ENCODE measurements at regions not wholly inside any gene's neighbourhood (a gene's known extent, or its start where the extent isn't known, plus 50 kb on each side); places are given as distances from the start of the nearest gene placed in this dataset.

- no peak for TF ChIP-seq ZNF423 (CRISPR knock-in tag; IDR thresholded peaks at IDR 0.05)
- TF ChIP-seq FOXK1 (CRISPR knock-in tag; IDR thresholded peaks at IDR 0.05) = no peak
- no peak for TF ChIP-seq SMAD3 (CRISPR knock-in tag; IDR thresholded peaks at IDR 0.05; ENCODE audit: borderline replicate concordance)
- TF ChIP-seq SMAD4 (CRISPR knock-in tag; IDR thresholded peaks at IDR 0.05) = no peak
- no peak for TF ChIP-seq ATF6 (CRISPR knock-in tag; IDR thresholded peaks at IDR 0.05)
- no peak for TF ChIP-seq ARID4B (CRISPR knock-in tag; IDR thresholded peaks at IDR 0.05; ENCODE audit: borderline replicate concordance)
- no peak for TF ChIP-seq PREB (CRISPR knock-in tag; IDR thresholded peaks at IDR 0.05; ENCODE audit: borderline replicate concordance)
- no peak for TF ChIP-seq ZNF138 (CRISPR knock-in tag; conservative IDR thresholded peaks at IDR 0.05)
- TF ChIP-seq GABPB1 (CRISPR knock-in tag; IDR thresholded peaks at IDR 0.05) = no peak
- no peak for TF ChIP-seq NR2C2 (CRISPR knock-in tag; IDR thresholded peaks at IDR 0.05)
- TF ChIP-seq PRRX2 (CRISPR knock-in tag; IDR thresholded peaks at IDR 0.05) = no peak
- no peak for TF ChIP-seq E2F1 (CRISPR knock-in tag; IDR thresholded peaks at IDR 0.05)
- Mint-ChIP-seq H3K36me3 (no peaks in the 10 kb centered on the region), H3K4me1 (peaks cover 27% of the 10 kb centered on the region), H3K9me3 (no peaks in the 10 kb centered on the region), H3K4me3 (no peak overlapping the region), H3K27ac (peak overlapping the region; percentile 51; the same call in 1 of the 2 replicates), H3K27me3 (ENCODE audit: low read depth) (no peaks in the 10 kb centered on the region)
- ChIA-PET POLR2A (no interaction called here), CTCF (interaction anchor here (1.0 to 4.4 kb wide), 2 partner anchors 28 to 57 kb away, joined by 3 to 27 read pairs; no protein-coding TSS in a partner anchor)
- DNase-seq (ENCODE audit: low spot score) (no peak), ATAC-seq (no peak)
Measured at GRCh38 chr7:130953196-130953595, 219.2 kb upstream of the KLF14 start.

GRCh38 chr7:130954918-130955564, 221.0 kb upstream of the KLF14 start:
- peaks cover 6% of the 10 kb centered on the region for H3K36me3 Mint-ChIP-seq
- ATAC-seq (no peak), DNase-seq (ENCODE audit: low spot score) (no peak)
- POLR2A ChIA-PET = no interaction called here
- H3K4me3 Mint-ChIP-seq = no peak overlapping the region
- CTCF ChIA-PET = interaction anchor here (4.4 kb wide), 1 partner anchor 59 kb away, joined by 27 read pairs; no protein-coding TSS in a partner anchor
- H3K27ac Mint-ChIP-seq = no peak overlapping the region
- H3K27me3 Mint-ChIP-seq (ENCODE audit: low read depth) = no peaks in the 10 kb centered on the region
- H3K9me3 Mint-ChIP-seq = peaks cover 5% of the 10 kb centered on the region
- peaks cover 27% of the 10 kb centered on the region for H3K4me1 Mint-ChIP-seq
- no peak for TF ChIP-seq CREM (CRISPR knock-in tag; IDR thresholded peaks at IDR 0.05)
- no peak for TF ChIP-seq IRF2 (CRISPR knock-in tag; IDR thresholded peaks at IDR 0.05; ENCODE audit: borderline replicate concordance, low read depth)
- no peak for TF ChIP-seq RELA (CRISPR knock-in tag; IDR thresholded peaks at IDR 0.05; ENCODE audit: borderline replicate concordance)
- no peak for TF ChIP-seq HMGXB4 (CRISPR knock-in tag; IDR thresholded peaks at IDR 0.05)
- no peak for TF ChIP-seq EMX1 (CRISPR knock-in tag; IDR thresholded peaks at IDR 0.05)
- TF ChIP-seq NR2C2 (CRISPR knock-in tag; IDR thresholded peaks at IDR 0.05) = no peak
- no peak for TF ChIP-seq ERG (CRISPR knock-in tag; IDR thresholded peaks at IDR 0.05)
- no peak for TF ChIP-seq ZNF425 (CRISPR knock-in tag; conservative IDR thresholded peaks at IDR 0.05)

Measured in WTC11 (cell line).